Neural progenitor cell (in vitro differentiated cells): ENCODE measurements at regions not wholly inside any gene's neighbourhood (a gene's known extent, or its start where the extent isn't known, plus 50 kb on each side); places are given as distances from the start of the nearest gene placed in this dataset.

Experiments used
- DNase-seq: peaks from one replicate; pipeline ENCODE4 v3.0.0-alpha.2; 2016; ENCODE audit warnings: low spot score
- H2AFZ ChIP-seq: fragments of 200-600 bp; sonication (generic); replicated peaks from 2 replicates; pipeline ENCODE4 v1.6.1; 2016; ENCODE audit warnings: antibody characterized with exemption
- H3F3A ChIP-seq: fragments of 200-600 bp; sonication (generic); 2 replicates; pipeline ENCODE4 v1.6.1; 2016; ENCODE audit warnings: antibody characterized with exemption, low read depth
- H3K27ac ChIP-seq: fragments of 200-600 bp; sonication (generic); 2 replicates; pipeline ENCODE4 v1.5.1; 2016; ENCODE audit warnings: mild to moderate bottlenecking
- H3K27me3 ChIP-seq: fragments of 200-600 bp; sonication (generic); 2 replicates; pipeline ENCODE4 v1.6.1; 2016; ENCODE audit warnings: mild to moderate bottlenecking, moderate library complexity
- H3K36me3 ChIP-seq: fragments of 200-600 bp; sonication (generic); 2 replicates; pipeline ENCODE4 v1.5.1; 2016
- H3K4me1 ChIP-seq: fragments of 200-600 bp; sonication (generic); 2 replicates; pipeline ENCODE4 v1.6.1; 2016; ENCODE audit warnings: mixed run types
- H3K4me2 ChIP-seq: fragments of 200-600 bp; sonication (generic); 2 replicates; pipeline ENCODE4 v1.6.1; 2016
- H3K4me3 ChIP-seq: fragments of 200-600 bp; sonication (generic); 2 replicates; pipeline ENCODE4 v1.5.1; 2016
- H3K79me2 ChIP-seq: fragments of 200-600 bp; sonication (generic); 2 replicates; pipeline ENCODE4 v1.6.1; 2016; ENCODE audit warnings: low read depth
- H3K9ac ChIP-seq: fragments of 200-600 bp; sonication (generic); 2 replicates; pipeline ENCODE4 v1.6.1; 2016
- H3K9me3 ChIP-seq: fragments of 200-600 bp; sonication (generic); 2 replicates; pipeline ENCODE4 v1.5.1; 2016; ENCODE audit warnings: low read depth
- H4K20me1 ChIP-seq: fragments of 200-600 bp; sonication (generic); 2 replicates; pipeline ENCODE4 v1.6.1; 2016; ENCODE audit warnings: low read depth
- H3K27ac Mint-ChIP-seq: 3 replicates; pipeline ENCODE4 v1.8.0; 2021; ENCODE audit warnings: mixed read lengths
- H3K27me3 Mint-ChIP-seq: 2 replicates; pipeline ENCODE4 v1.8.0; 2022; ENCODE audit warnings: low read depth, mild to moderate bottlenecking, inconsistent platforms, moderate library complexity, mixed read lengths; ENCODE audit not compliant: insufficient read depth
- H3K36me3 Mint-ChIP-seq: 3 replicates; pipeline ENCODE4 v1.8.0; 2021; ENCODE audit warnings: mixed read lengths
- H3K4me1 Mint-ChIP-seq: 3 replicates; pipeline ENCODE4 v1.8.0; 2021; ENCODE audit warnings: mixed read lengths
- H3K4me3 Mint-ChIP-seq: 3 replicates; pipeline ENCODE4 v1.8.0; 2021; ENCODE audit warnings: mild to moderate bottlenecking, moderate library complexity, mixed read lengths
- H3K9me3 Mint-ChIP-seq: 3 replicates; pipeline ENCODE4 v1.8.0; 2020; ENCODE audit warnings: mixed read lengths
- EZH2 ChIP-seq: fragments of 200-600 bp; sonication (generic); IDR thresholded peaks from 2 replicates; pipeline ENCODE4 v1.6.1; 2017; ENCODE audit warnings: antibody characterized with exemption, mild to moderate bottlenecking, moderate library complexity
- EZH2phosphoT487 ChIP-seq: fragments of 200-600 bp; sonication (generic); IDR thresholded peaks from 2 replicates; pipeline ENCODE4 v1.6.1; 2017; ENCODE audit warnings: antibody characterized with exemption
- TF ChIP-seq, protein P1 (sequence below): fragments of 200-600 bp; sonication (generic); IDR thresholded peaks from 2 replicates; pipeline ENCODE4 v1.5.1; 2017; ENCODE audit warnings: antibody characterized with exemption, mild to moderate bottlenecking

DNA sequence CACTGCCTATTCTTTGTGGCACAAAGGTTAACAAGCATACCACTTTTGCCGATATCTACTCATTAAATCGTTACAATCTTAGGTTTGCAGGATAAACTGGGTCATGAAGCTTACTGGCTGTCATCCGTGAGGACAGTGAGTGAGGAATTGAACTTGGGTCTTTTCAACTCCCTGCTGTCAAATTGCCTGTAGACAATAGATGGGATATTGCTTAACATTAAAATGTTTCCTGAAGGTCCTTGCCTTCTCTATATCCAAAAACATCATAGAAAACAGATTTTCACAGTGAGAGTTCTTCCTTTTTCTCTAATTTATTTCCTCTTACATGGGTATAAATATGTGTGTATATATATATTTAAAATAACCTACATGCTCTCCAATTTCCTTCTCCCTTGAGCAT lies 257.8 kb downstream of the LMO4 start:
- no peak overlapping the region for H3K27ac Mint-ChIP-seq
- H3K9me3 ChIP-seq: no peaks in the 10 kb centered on the region
- H3F3A ChIP-seq: no peaks in the 10 kb centered on the region
- no peaks in the 10 kb centered on the region for H3K9me3 Mint-ChIP-seq
- H3K4me3 ChIP-seq: no peak overlapping the region
- no peaks in the 10 kb centered on the region for H3K4me1 Mint-ChIP-seq
- no peak overlapping the region for H3K4me3 Mint-ChIP-seq
- no peaks in the 10 kb centered on the region for H3K36me3 ChIP-seq
- no peak overlapping the region for H3K4me2 ChIP-seq
- H2AFZ ChIP-seq: no peak overlapping the region
- no peaks in the 10 kb centered on the region for H3K27me3 Mint-ChIP-seq
- no peak for TF ChIP-seq EZH2
- TF ChIP-seq, protein P1, sequence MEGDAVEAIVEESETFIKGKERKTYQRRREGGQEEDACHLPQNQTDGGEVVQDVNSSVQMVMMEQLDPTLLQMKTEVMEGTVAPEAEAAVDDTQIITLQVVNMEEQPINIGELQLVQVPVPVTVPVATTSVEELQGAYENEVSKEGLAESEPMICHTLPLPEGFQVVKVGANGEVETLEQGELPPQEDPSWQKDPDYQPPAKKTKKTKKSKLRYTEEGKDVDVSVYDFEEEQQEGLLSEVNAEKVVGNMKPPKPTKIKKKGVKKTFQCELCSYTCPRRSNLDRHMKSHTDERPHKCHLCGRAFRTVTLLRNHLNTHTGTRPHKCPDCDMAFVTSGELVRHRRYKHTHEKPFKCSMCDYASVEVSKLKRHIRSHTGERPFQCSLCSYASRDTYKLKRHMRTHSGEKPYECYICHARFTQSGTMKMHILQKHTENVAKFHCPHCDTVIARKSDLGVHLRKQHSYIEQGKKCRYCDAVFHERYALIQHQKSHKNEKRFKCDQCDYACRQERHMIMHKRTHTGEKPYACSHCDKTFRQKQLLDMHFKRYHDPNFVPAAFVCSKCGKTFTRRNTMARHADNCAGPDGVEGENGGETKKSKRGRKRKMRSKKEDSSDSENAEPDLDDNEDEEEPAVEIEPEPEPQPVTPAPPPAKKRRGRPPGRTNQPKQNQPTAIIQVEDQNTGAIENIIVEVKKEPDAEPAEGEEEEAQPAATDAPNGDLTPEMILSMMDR: no peak
- no peak for TF ChIP-seq EZH2phosphoT487
- H3K27me3 ChIP-seq: no peaks in the 10 kb centered on the region
- no peak overlapping the region for H3K27ac ChIP-seq
- no peaks in the 10 kb centered on the region for H3K79me2 ChIP-seq
- H3K4me1 ChIP-seq: no peaks in the 10 kb centered on the region
- no peak overlapping the region for H3K9ac ChIP-seq
- no peak for DNase-seq
- H3K36me3 Mint-ChIP-seq: no peaks in the 10 kb centered on the region
- no peaks in the 10 kb centered on the region for H4K20me1 ChIP-seq

DNA sequence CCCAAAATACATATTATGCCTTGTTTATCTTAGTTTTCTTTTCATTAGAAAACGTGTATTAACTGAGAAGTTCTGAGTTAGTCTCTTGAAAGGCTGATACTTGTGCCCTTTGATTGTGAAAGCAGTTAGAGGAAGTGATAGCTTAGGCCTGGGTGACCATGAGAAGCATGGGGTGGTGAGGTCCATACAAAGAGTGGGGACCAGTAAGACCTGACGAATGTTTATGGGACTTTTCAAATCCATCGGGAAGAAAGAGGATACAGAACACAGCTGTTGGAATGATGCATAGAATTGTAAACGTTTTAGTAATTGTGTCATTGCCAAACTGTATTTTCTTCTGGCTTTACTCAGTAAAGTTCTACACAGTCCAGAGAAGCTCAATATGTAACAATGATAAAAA lies 259.8 kb downstream of the LMO4 start:
- Histone ChIP-seq H4K20me1 (no peaks in the 10 kb centered on the region), H3K4me1 (no peaks in the 10 kb centered on the region), H3K27me3 (no peaks in the 10 kb centered on the region), H3F3A (no peaks in the 10 kb centered on the region), H2AFZ (no peak overlapping the region), H3K79me2 (no peaks in the 10 kb centered on the region), H3K9me3 (no peaks in the 10 kb centered on the region), H3K36me3 (no peaks in the 10 kb centered on the region), H3K4me3 (no peak overlapping the region), H3K4me2 (no peak overlapping the region), H3K9ac (no peak overlapping the region), H3K27ac (no peak overlapping the region)
- no peaks in the 10 kb centered on the region for H3K9me3 Mint-ChIP-seq
- H3K4me1 Mint-ChIP-seq: no peaks in the 10 kb centered on the region
- no peak for DNase-seq
- H3K36me3 Mint-ChIP-seq: no peaks in the 10 kb centered on the region
- TF ChIP-seq, protein P1: no peak
- TF ChIP-seq EZH2phosphoT487: no peak
- TF ChIP-seq EZH2: no peak
- H3K4me3 Mint-ChIP-seq: no peak overlapping the region
- H3K27me3 Mint-ChIP-seq: no peaks in the 10 kb centered on the region
- H3K27ac Mint-ChIP-seq: no peak overlapping the region

DNA sequence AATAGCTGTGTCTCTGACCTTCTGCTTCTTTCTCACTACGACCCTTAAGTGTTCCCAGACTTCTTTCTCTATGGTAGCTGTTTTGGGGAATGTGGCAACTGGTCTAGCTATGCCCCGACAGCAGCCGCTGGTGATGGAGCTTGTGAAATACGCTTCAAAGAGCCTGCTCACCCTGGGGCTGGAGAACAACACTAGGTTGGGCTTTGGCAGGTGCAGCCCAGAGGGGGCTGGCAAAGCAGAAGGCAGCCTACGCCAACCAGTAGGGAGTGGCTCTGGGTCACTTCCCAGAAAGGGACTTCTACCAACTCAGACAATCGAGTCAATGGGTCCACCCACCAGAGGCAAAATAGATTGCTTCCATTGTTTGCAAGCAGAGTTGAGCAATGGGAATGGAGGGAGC lies 262.8 kb downstream of the LMO4 start:
- Mint-ChIP-seq H3K9me3 (no peaks in the 10 kb centered on the region), H3K36me3 (no peaks in the 10 kb centered on the region)
- no peak overlapping the region for H3K4me3 ChIP-seq

More for the DNA sequence above, 262.8 kb downstream of the LMO4 start:
- Mint-ChIP-seq H3K4me3 (no peak overlapping the region), H3K27ac (no peak overlapping the region), H3K27me3 (no peaks in the 10 kb centered on the region), H3K4me1 (no peaks in the 10 kb centered on the region)
- no peak overlapping the region for H3K27ac ChIP-seq
- no peaks in the 10 kb centered on the region for H3K4me1 ChIP-seq
- TF ChIP-seq EZH2 (no peak), EZH2phosphoT487 (no peak)
- TF ChIP-seq, protein P1: no peak
- no peak for DNase-seq
- no peak overlapping the region for H3K9ac ChIP-seq
- H3K27me3 ChIP-seq: no peaks in the 10 kb centered on the region
- no peaks in the 10 kb centered on the region for H4K20me1 ChIP-seq
- H3F3A ChIP-seq: no peaks in the 10 kb centered on the region
- no peaks in the 10 kb centered on the region for H3K36me3 ChIP-seq
- H3K4me2 ChIP-seq: no peak overlapping the region
- no peak overlapping the region for H2AFZ ChIP-seq
- H3K9me3 ChIP-seq: no peaks in the 10 kb centered on the region
- H3K79me2 ChIP-seq: no peaks in the 10 kb centered on the region
